IPS-NIHi7 (cell line): ENCODE measurements at regions not wholly inside any gene's neighbourhood (a gene's known extent, or its start where the extent isn't known, plus 50 kb on each side); places are given as distances from the start of the nearest gene placed in this dataset.

ENCODE experiments used
- DNase-seq: peaks from one replicate; pipeline ENCODE4 v3.0.0; 2012; ENCODE audit warnings: mixed read lengths; ENCODE audit errors: extremely low spot score

DNA sequence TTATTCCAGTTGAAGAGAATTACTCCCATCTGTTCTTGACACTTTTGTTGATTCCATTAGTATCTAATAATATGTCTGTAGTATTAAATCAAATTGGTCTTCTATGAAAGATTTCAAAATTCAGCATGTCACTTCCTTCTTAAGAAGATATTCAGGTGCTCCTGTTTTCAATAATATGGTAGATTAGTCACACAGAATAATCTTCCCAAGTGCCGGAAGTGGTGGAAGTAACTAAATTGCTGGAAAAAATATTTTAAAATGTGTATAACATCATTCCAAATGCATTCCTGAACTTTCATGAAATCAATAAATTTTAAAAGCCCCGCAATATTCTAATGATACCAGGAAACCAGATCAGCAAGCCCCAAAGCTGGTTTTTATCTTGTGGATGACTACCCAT, 281.3 kb downstream of the EPM2A start:
- DNase-seq = no peak

GRCh38 chr6:145457556-145457955, 277.8 kb downstream of the EPM2A start:
- DNase-seq = no peak

DNA sequence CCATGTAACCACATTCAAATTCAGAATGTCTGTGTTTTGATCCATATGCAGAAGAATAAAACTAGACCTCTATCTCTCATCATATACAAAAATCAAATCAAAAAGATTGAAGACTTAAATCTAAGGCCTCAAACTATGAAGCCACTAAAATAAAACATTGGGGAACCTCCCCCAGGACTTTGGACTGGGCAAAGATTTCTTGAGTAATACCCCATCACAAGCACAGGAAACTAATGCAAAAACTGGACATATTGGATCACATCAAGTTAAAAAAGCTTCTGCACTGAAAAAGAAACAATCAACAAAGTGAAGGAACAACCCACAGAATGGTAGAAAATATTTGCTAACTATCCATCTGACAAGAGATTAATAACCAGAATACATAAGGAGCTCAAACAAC, 266.8 kb downstream of the EPM2A start:
- no peak for DNase-seq

- DNase-seq = no peak
These were observed 266.3 kb downstream of the EPM2A start for GRCh38 chr6:145469021-145469420.

DNA sequence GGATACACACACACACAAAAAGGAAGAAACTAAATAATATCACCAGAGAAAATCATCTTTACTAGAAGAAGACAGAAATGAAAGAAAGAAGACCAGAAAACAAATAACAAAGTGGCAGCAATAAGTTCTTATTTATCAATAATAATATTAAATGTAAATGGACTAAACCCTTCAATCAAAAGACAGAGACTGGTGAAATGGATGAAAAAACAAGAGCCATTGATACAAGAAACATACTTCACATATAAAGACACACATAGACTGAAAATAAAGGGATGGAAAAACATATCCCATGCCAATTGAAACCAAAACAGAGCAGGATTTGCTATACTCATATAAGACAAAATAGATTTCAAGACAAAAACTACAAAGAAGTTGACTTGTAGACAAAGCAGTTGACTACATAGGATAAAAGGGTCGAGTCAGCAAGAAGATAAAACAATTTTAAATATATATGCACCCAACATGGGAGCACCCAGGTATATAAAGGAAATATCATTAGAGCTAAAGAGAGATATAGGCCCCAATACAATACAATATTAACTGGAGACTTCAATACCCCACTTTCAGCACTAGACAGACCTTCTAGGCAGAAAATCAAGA, 259.4 kb downstream of the EPM2A start:
- no peak for DNase-seq

DNA sequence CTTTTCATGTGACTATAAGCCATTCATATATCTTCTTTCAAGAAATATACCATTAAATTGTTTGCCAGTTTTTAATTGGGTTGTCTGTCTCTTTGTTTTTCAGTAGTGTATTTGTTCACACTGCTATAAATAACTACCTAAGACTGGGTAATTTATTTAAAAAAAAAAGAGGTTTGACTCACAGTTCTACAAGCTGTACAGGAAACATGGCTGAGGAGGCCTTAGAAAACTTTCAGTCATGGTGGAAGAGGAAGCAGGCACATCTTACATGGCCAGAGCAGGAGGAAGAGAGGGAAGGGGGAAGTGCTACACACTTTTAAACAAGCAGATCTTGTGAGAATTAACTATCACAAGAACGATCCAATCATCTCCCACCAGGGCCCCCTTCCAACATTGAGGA, 255.3 kb downstream of the EPM2A start:
- no peak for DNase-seq

DNA sequence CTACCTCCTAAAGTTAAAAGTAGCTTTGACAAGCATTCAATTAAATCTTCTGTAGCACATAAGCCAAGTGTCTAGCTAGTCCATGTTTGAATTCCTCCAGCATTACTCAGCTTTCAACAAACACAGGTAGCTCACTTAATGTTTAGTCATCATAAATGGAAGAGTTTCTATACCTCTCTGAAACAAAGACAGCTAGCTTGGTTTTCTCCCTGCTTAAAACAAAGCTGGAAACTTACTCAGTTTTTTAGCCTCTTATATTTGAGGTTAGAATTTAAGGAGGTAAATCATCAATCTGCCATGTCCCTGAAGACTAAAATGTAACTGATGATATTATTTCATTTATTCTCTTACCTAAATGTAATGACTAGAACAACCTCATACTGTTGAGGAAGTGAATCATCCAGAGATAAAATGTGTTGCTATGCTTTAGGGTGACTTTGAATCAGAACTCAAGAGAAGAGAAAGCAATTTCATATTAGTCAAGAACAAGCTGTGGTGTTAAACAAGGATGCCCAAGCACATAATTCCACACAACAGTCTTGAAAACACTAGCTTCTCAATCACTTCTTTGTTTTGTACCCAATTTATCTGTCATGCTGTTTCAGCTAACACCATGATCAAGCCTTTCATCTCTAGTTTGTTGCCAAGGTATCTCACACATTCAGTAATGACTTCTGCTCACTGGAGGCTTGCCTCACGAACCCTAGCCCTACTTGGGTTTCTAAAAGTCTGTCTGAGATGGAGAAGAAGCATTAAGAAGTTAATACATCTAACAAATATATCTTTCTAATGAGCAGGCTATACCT, 251.9 kb downstream of the EPM2A start:
- no peak for DNase-seq

DNA sequence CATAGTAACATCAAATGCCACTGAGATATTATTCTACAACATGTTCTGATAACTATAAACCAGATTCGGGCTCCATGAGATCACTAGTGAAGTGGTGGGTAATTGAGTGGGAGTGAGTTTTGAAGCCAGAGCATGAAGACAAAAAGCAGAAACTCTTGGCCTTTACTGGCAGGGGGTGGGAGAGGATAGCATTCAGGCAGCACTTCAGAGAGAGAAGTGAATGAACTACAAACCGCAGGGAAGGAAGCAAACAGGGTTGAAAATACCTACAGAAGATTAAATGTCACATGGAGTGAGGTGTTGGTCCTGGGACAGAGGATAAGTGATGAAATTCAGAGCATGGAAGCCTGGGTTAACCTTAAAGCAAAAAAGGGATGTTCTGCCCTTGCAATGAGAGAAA, 250.0 kb downstream of the EPM2A start:
- DNase-seq = no peak

GRCh38 chr6:145486306-145486705, 249.0 kb downstream of the EPM2A start:
- no peak for DNase-seq

DNA sequence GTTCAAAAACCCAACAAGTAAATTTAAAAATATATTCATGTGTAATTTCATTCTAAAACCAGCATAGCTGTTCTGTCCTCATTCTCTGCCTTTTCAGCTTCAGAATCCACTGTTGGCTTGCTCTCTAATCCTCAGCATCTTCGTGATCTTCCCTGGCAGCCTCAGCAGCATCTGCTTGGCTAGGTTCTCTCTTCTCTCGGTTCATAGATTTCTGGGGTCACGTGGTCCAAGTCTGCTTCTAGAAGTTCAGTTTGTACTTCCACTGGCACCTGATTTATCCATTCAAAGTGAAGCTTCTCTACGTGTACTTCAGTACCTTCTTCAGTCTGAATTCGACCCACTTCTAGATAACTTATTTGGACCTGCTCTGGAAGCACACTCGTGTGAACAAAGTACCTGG, 245.7 kb downstream of the EPM2A start:
- DNase-seq = no peak

- no peak for DNase-seq
These were observed 245.3 kb downstream of the EPM2A start for GRCh38 chr6:145490068-145490467.

GRCh38 chr6:145491126-145491525, 244.2 kb downstream of the EPM2A start:
- DNase-seq = no peak

- DNase-seq = no peak
These were observed 238.3 kb downstream of the EPM2A start for GRCh38 chr6:145497006-145497405.

GRCh38 chr6:145498425-145498824, 236.9 kb downstream of the EPM2A start:
- no peak for DNase-seq

DNA sequence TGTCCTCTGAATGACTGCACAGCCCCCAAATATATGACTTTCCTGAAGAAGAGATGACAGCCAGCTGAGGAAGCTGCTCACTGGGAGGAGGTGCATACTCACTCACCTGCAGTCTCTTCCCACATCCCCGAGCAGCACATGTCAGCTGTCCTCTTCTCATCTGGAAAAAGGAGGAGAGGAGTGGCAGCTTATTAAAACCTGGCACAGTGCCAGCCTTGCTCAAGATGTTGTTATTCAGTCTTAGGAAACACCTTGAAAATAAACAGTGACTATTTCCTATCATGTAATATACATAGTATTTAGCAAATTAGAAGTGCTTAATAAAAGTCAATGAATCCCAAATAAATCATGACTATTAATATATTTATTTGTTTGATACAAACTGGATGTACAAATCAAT, 232.9 kb downstream of the EPM2A start:
- no peak for DNase-seq

GRCh38 chr6:145506136-145506535, 229.2 kb downstream of the EPM2A start:
- DNase-seq = no peak

DNA sequence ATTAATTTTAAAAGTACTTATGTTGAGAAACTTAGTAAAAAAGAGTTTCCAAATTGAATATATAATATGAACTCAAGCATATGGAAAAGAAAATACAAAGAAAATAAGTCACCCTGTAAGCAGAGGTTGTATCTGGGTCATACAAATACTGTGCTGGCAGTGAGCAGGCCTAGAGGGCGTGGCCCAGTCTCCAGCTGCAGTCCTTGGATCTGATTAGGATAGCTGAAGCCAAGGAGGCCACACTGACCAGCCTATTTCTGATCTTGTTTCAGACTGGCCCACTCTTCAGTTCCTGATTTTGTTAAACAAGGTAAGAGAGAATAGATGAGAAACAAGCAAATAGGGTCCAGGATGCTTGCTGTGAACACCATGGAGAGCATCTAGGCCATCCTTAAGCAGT, 228.8 kb downstream of the EPM2A start:
- no peak for DNase-seq

- no peak for DNase-seq
These were observed 228.1 kb downstream of the EPM2A start for GRCh38 chr6:145507239-145507638.

DNA sequence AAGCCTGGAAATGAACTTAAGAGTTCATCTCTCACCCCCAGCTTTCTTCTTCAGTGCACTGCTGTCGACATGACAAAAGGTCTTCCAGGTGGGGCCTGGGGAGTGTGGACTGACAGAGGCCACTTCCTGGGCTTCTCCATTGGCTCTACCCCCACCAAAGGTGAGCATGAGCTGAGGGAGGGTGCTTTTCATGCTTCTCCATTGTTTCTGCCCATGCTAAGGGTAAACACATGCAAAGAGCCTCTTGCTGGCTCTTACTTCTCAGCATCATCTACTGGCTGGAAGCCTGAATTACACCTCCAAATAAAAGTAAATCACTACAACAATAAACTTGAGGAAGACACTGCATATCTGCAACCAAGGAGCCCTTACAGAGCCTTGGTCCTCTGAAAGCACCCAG, 227.2 kb downstream of the EPM2A start:
- DNase-seq = peak; percentile 71

DNA sequence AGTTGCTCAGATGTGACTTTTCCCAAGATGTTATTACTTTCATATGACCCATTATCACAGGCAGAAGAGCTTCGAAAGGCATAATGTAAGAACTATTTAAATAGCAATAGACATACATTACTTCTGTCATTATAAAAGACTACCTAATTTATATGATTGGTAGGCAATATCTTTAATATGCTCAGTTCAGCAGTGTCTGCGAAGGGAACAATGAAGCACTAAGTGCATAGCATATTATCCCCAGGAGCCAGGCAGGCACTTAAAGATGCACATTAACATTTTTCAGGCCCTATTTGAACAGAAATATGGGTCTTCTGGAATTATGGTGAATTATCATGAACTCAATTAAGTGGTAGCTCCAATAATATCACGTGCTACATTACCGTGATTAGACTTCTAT, 217.8 kb downstream of the EPM2A start:
- no peak for DNase-seq

- no peak for DNase-seq
These were observed 210.3 kb downstream of the EPM2A start for GRCh38 chr6:145525038-145525437.

- DNase-seq = no peak
These were observed 205.7 kb downstream of the EPM2A start for GRCh38 chr6:145529582-145529981.

GRCh38 chr6:145530454-145530853, 204.9 kb downstream of the EPM2A start:
- no peak for DNase-seq

- no peak for DNase-seq
These were observed 204.3 kb downstream of the EPM2A start for GRCh38 chr6:145531032-145531431.
